Gastrocnemius medialis (tissue), 4 donors: ENCODE measurements at regions not wholly inside any gene's neighbourhood (a gene's known extent, or its start where the extent isn't known, plus 50 kb on each side); places are given as distances from the start of the nearest gene placed in this dataset.

Experiments used
- ATAC-seq, 2 donors: fragments of 150-250 bp; one replicate each; pipeline ENCODE4 v1.9.1; 2016
- DNase-seq, 2 donors: peaks; one replicate each; pipeline ENCODE4 v3.0.0-alpha.2; 2019
- H3K27ac ChIP-seq, 4 donors: fragments of 200-600 bp; sonication (generic); 1 replicate in 1 of 4; 2 replicates in 3 of 4; pipeline ENCODE4 v1.5.1; 2016 to 2018; ENCODE audit warnings: mild to moderate bottlenecking in 2 of 4, moderate library complexity in 1 of 4
- H3K27me3 ChIP-seq, 3 donors: fragments of 200-600 bp; sonication (generic) in 2 of 3; 1 replicate in 1 of 3; 2 replicates in 2 of 3; pipeline versions ENCODE4 v1.5.1 to v1.6.0; 2016 to 2019; ENCODE audit warnings: mild to moderate bottlenecking in 1 of 3, moderate library complexity in 1 of 3
- H3K36me3 ChIP-seq, 2 donors: fragments of 200-600 bp; sonication (generic) in 1 of 2; one replicate each; pipeline ENCODE4 v1.5.1; 2017 to 2018
- H3K4me1 ChIP-seq, 2 donors: fragments of 200-600 bp; sonication (generic) in 1 of 2; one replicate each; pipeline ENCODE4 v1.5.1; 2016 to 2017; ENCODE audit warnings: mild to moderate bottlenecking in 2 of 2
- H3K4me3 ChIP-seq, 4 donors: fragments of 200-600 bp; sonication (generic) in 3 of 4; 1 replicate in 1 of 4; 2 replicates in 3 of 4; pipeline ENCODE4 v1.5.1; 2016 to 2019; ENCODE audit warnings: mild to moderate bottlenecking in 2 of 4
- H3K9me3 ChIP-seq, 3 donors: fragments of 200-600 bp; sonication (generic) in 2 of 3; 1 replicate in 1 of 3; 2 replicates in 2 of 3; pipeline ENCODE4 v1.5.1; 2016 to 2019
- CTCF ChIP-seq, 5 experiments: fragments of 450-650 bp in 3 of 5; fragments of 200-600 bp in 2 of 5; sonication (generic) in 2 of 5; IDR thresholded peaks in 4 of 5; conservative IDR thresholded peaks in 1 of 5; 1 replicate in 4 of 5; 2 replicates in 1 of 5; pipeline ENCODE4 v1.5.1; 2016 to 2019; ENCODE audit warnings: antibody characterized with exemption in 5 of 5, mild to moderate bottlenecking in 3 of 5, moderate library complexity in 3 of 5
- POLR2A ChIP-seq, 2 donors: fragments of 450-650 bp; IDR thresholded peaks; one replicate each; pipeline ENCODE4 v1.6.1; 2017; ENCODE audit warnings: antibody characterized with exemption in 2 of 2, mild to moderate bottlenecking in 2 of 2, moderate library complexity in 2 of 2
- in situ Hi-C, 4 donors: fragments of 200-750 bp; cut with MboI; loops; one replicate each; pipeline versions ENCODE4 v1.15.0 to v1.8.0; 2017; ENCODE audit warnings: low sequenced_read_pairs in 4 of 4
- intact Hi-C: fragments of 100-400 bp; cut with DNase I; formaldehyde crosslinking; loops from one replicate; pipeline ENCODE4 v1.15.1; 2023; ENCODE audit warnings: low total_unique reads

- no peak overlapping the region for H3K4me3 ChIP-seq
- no peaks in the 10 kb centered on the region for H3K9me3 ChIP-seq
- peaks cover 36 to 37% of the 10 kb centered on the region in 2 donors for H3K4me1 ChIP-seq
- peak overlapping the region; percentile 69 to 80 (median 77) for H3K27ac ChIP-seq
- no peaks in the 10 kb centered on the region for H3K27me3 ChIP-seq
- intact Hi-C loops = loop anchor here (2.0 to 5.0 kb wide), 2 partner anchors 71 to 106 kb away; partner anchors contain the start of gene SESN3
- H3K36me3 ChIP-seq = no peaks in the 10 kb centered on the region
- TF ChIP-seq POLR2A (IDR thresholded peaks at IDR 0.05) (no peak), CTCF (IDR thresholded peaks at IDR 0.05 in 4 of 5, conservative IDR thresholded peaks at IDR 0.05 in 1 of 5) (no peak)
- ATAC-seq (peak; percentile 9 to 19), DNase-seq (no peak)
- in situ Hi-C loops = no loop called here
These were observed 107.0 kb upstream of the SESN3 start for GRCh38 chr11:95337972-95338429.

- H3K27ac ChIP-seq = peak overlapping the region; percentile 69 to 80 (median 77)
- H3K4me1 ChIP-seq = peaks cover 36 to 37% of the 10 kb centered on the region in 2 donors
- TF ChIP-seq POLR2A (IDR thresholded peaks at IDR 0.05) (no peak), CTCF (IDR thresholded peaks at IDR 0.05 in 4 of 5, conservative IDR thresholded peaks at IDR 0.05 in 1 of 5) (no peak)
- H3K9me3 ChIP-seq = no peaks in the 10 kb centered on the region
- H3K27me3 ChIP-seq = no peaks in the 10 kb centered on the region
- peak; percentile 58 to 61 for ATAC-seq
- in situ Hi-C loops = no loop called here
- H3K36me3 ChIP-seq = no peaks in the 10 kb centered on the region
- DNase-seq = peak; percentile 14 to 54
- peak overlapping the region in 2 of 4 donors; percentile 14 to 16 for H3K4me3 ChIP-seq
- intact Hi-C loops = loop anchor here (5.0 kb wide), 1 partner anchor 105 kb away; the partner anchor contains the start of gene SESN3
These were observed 106.4 kb upstream of the SESN3 start for GRCh38 chr11:95337175-95337957.

- Histone ChIP-seq H3K27me3 (no peaks in the 10 kb centered on the region), H3K36me3 (no peaks in the 10 kb centered on the region), H3K9me3 (no peaks in the 10 kb centered on the region), H3K4me3 (no peak overlapping the region), H3K27ac (no peak overlapping the region), H3K4me1 (peaks cover 36 to 37% of the 10 kb centered on the region in 2 donors)
- in situ Hi-C loops = no loop called here
- TF ChIP-seq CTCF (IDR thresholded peaks at IDR 0.05 in 4 of 5, conservative IDR thresholded peaks at IDR 0.05 in 1 of 5) (no peak), POLR2A (IDR thresholded peaks at IDR 0.05) (no peak)
- DNase-seq (no peak), ATAC-seq (no peak)
- intact Hi-C loops = loop anchor here (5.0 kb wide), 1 partner anchor 104 kb away; the partner anchor contains the start of gene SESN3
These were observed 105.0 kb upstream of the SESN3 start for GRCh38 chr11:95335989-95336388.

- no peaks in the 10 kb centered on the region for H3K27me3 ChIP-seq
- ATAC-seq = no peak
- H3K36me3 ChIP-seq = no peaks in the 10 kb centered on the region
- H3K9me3 ChIP-seq = no peaks in the 10 kb centered on the region
- H3K4me1 ChIP-seq = no peaks in the 10 kb centered on the region
- in situ Hi-C loops = no loop called here
- TF ChIP-seq CTCF (IDR thresholded peaks at IDR 0.05 in 4 of 5, conservative IDR thresholded peaks at IDR 0.05 in 1 of 5) (no peak), POLR2A (IDR thresholded peaks at IDR 0.05) (no peak)
- DNase-seq = no peak
- intact Hi-C loops = no loop called here
- H3K4me3 ChIP-seq = no peak overlapping the region
- no peak overlapping the region for H3K27ac ChIP-seq
These were observed 100.2 kb upstream of the SESN3 start for GRCh38 chr11:95331161-95331560.
